GM23338 (cell line): ENCODE measurements at regions not wholly inside any gene's neighbourhood (a gene's known extent, or its start where the extent isn't known, plus 50 kb on each side); places are given as distances from the start of the nearest gene placed in this dataset.

Source experiments
- EZH2 ChIP-seq: fragments of 200-600 bp; sonication (generic); IDR thresholded peaks from one replicate; pipeline ENCODE4 v1.8.0; 2017; ENCODE audit warnings: antibody characterized with exemption, mild to moderate bottlenecking, low read depth; ENCODE audit not compliant: unreplicated experiment
- EZH2phosphoT487 ChIP-seq: fragments of 200-600 bp; sonication (generic); IDR thresholded peaks from one replicate; pipeline ENCODE4 v1.8.1; 2018; ENCODE audit warnings: antibody characterized with exemption; ENCODE audit not compliant: unreplicated experiment
- TF ChIP-seq, protein P1 (sequence below), 2 experiments: fragments of 200-600 bp in 1 of 2; sonication (generic) in 1 of 2; conservative IDR thresholded peaks; 2 replicates each; pipeline versions ENCODE4 v1.5.1 to v1.6.1; 2016 to 2017; ENCODE audit warnings: antibody characterized with exemption in 2 of 2, low read depth in 2 of 2, mild to moderate bottlenecking in 2 of 2, moderate library complexity in 1 of 2

GRCh38 chr4:132015321-132015720 is 1133.8 kb upstream of the PCDH10 start:
- TF ChIP-seq, protein P1, sequence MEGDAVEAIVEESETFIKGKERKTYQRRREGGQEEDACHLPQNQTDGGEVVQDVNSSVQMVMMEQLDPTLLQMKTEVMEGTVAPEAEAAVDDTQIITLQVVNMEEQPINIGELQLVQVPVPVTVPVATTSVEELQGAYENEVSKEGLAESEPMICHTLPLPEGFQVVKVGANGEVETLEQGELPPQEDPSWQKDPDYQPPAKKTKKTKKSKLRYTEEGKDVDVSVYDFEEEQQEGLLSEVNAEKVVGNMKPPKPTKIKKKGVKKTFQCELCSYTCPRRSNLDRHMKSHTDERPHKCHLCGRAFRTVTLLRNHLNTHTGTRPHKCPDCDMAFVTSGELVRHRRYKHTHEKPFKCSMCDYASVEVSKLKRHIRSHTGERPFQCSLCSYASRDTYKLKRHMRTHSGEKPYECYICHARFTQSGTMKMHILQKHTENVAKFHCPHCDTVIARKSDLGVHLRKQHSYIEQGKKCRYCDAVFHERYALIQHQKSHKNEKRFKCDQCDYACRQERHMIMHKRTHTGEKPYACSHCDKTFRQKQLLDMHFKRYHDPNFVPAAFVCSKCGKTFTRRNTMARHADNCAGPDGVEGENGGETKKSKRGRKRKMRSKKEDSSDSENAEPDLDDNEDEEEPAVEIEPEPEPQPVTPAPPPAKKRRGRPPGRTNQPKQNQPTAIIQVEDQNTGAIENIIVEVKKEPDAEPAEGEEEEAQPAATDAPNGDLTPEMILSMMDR (conservative IDR thresholded peaks at IDR 0.05; ENCODE audit: low read depth in 2 of 2): no peak
- TF ChIP-seq EZH2 (no peak), EZH2phosphoT487 (no peak)
